ENCODE measurements at regions not wholly inside any gene's neighbourhood (a gene's known extent, or its start where the extent isn't known, plus 50 kb on each side); places are given as distances from the start of the nearest gene placed in this dataset.
"Not testable (repeated sequence)": the region's sequence is repeated elsewhere in the genome, so short reads cannot be mapped to it uniquely, and the experiment has no call there.

GRCh38 chr14:89056394-89056793 lies 231.9 kb downstream of the TTC8 start:
- no peak for FAIRE-seq
- DNase-seq (ENCODE audit: low spot score in 2 of 2): no peak

- no peak for DNase-seq (ENCODE audit: low spot score in 2 of 2)
- FAIRE-seq: no peak
These were observed 234.2 kb downstream of the TTC8 start for GRCh38 chr14:89058697-89059096.

GRCh38 chr14:89060191-89060590 lies 235.7 kb downstream of the TTC8 start:
- no peak for FAIRE-seq

GRCh38 chr14:89061696-89062095 lies 237.2 kb downstream of the TTC8 start:
- DNase-seq (ENCODE audit: low spot score in 2 of 2) (no peak), FAIRE-seq (no peak)

More at GRCh38 chr14:89060191-89060590, 235.7 kb downstream of the TTC8 start:
- DNase-seq (ENCODE audit: low spot score in 2 of 2): no peak

DNA sequence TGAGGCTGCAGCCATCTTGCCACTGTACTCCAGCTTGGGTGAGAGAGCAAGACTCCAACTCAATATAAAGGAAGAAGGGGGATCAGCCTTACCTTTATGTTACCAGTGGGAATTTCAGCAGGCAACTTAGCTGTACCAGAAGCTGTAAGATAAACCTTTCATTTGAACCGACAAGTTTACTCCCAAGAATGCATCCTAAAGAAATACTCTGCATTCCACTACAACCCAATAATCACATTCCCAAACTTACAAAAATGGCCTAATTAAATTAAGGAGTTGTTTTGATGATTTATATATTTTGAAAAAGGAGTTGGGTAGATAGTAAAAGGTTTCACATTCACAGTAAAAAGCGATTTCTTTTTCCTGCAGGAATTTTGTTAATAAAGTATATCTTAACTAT lies 241.4 kb downstream of the TTC8 start:
- DNase-seq (ENCODE audit: low spot score in 2 of 2): no peak
- no peak for FAIRE-seq

GRCh38 chr14:89067293-89067972 lies 243.0 kb downstream of the TTC8 start:
- no peak for DNase-seq (ENCODE audit: low spot score in 2 of 2)

DNA sequence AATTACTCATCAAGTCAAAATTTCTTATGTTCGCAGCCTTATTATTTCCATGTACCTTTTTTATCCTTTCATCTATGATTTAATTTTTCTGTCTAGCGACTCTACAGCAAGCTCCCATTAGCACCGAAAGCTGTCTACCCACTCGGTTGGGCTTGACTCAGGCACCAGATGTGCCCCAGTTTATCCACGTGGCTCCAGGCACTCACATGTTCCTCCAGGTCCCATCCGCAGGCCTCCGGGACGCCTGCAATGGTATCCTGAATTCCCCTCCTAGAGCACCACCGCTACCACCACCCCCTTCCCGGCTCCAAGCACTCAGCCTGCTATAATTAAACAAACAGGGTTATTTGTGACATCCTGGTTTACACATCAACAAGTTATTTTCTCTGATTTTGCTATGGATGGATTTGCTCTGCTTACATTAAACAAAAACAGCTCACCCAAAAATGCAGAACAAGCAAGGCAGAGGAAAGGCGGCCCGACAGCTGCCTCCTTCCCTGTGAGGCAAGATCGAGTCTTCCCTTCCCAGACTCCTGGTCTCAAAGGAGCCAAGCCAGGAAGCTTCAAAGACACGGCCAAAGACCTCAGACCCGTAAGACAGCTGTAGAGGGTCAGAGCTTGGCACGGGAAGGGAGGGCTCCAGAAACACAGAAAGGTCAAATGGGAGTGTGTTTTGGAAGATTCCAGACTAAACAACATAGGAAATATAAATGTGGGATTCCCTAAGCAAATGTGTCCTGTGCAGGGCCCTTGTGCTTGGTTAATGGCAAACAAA lies 253.8 kb downstream of the TTC8 start:
- DNase-seq (ENCODE audit: low spot score in 2 of 2) (peak in 1 of 2 donors; percentile 9), FAIRE-seq (no peak)

More at GRCh38 chr14:89067293-89067972, 243.0 kb downstream of the TTC8 start:
- no peak for FAIRE-seq

DNA sequence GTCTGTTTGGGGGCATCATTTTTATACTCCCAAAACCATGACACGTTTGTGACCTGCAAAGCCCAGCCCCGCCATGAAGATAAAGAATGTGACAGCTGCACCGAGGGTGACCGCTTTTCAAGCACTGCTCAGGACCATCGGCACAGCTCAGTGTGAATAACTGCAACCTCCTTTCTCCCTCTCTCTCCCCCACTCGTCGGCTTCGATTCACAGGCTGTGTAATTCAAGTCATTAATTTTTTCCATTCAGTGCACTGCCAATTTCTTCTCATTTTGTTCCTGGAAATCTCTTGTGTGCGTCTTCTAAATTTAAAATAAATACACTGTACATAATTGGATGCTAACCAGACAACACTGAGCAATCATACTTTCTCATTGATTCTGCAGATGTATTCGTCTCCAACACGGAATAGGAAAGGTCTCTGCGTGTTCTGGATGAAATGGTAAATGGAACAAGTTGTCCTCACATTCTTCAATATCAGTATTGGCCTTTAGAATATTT lies 260.8 kb downstream of the TTC8 start:
- DNase-seq (ENCODE audit: low spot score in 2 of 2) (no peak), FAIRE-seq (no peak)

DNA sequence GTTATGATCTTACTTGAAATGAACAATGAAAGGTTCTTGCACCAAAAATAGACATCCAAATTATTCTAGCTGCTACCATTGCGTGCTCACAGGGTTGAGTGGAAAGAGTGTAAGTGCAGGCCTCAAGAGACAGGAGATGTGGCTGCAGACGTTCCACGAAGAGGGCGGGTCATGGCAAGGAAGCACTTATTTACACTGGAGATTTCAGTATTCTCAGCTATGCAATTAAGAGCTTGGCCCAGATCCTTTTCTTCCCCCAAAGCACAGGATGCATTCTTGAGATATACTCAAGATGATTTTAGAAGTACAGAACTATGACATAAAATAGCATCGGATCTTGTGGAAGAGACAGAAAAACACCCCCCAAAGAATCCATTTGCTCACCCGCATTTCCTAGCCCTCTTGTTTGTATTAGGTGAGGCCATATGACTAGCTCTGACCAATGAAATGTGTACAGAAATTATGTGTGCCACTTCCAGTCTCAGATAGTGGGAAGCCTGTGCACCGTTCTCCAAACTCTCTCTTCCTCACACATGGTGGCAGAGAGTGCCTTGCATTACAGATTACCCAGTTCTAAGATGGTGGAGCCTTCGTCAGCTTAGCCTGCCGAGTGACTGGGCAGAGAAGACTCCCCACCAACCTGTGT lies 261.4 kb downstream of the TTC8 start:
- DNase-seq (ENCODE audit: low spot score in 2 of 2) (no peak), FAIRE-seq (no peak)

- DNase-seq (ENCODE audit: low spot score in 2 of 2) (no peak), FAIRE-seq (no peak)
These were observed 264.1 kb downstream of the TTC8 start for GRCh38 chr14:89088530-89088929.

DNA sequence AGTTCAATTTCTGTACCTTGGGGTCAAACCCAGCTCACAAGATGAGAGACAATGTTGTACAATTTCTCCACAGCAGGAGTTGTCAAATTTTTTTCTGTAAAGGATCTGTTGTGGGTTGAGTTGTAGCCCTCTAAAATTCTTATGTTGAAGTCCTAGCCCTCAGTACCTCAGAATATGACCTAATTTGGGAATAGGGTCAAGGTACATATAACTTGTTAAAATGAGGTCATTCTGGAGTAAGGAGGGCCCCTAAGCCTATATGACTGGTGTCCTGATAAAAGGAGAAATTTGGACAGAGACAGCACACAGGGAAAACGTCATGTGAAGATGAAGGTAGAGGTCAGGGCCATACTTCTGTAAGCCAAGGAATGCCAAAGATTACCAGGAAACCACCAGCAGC lies 264.9 kb downstream of the TTC8 start:
- FAIRE-seq: no peak
- DNase-seq (ENCODE audit: low spot score in 2 of 2): no peak

DNA sequence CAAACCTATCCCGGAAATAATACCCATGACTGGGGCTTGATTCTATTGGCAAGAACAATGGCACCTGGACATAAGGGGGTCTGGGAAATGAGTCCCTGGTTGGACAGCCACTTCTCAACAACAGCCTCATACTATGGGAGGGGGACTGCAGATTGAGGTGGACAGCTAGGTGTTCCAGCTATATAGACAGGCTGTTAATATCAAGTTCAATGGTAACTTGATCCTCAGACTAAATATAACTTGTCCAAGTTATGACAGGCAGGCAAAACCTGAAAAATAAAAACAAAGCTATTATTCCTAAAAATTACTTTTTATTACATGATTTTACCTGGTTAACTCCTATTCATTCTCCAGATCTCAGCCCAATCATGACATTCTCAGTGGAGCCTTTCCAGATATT lies 267.3 kb downstream of the TTC8 start:
- FAIRE-seq (no peak), DNase-seq (ENCODE audit: low spot score in 2 of 2) (no peak)

DNA sequence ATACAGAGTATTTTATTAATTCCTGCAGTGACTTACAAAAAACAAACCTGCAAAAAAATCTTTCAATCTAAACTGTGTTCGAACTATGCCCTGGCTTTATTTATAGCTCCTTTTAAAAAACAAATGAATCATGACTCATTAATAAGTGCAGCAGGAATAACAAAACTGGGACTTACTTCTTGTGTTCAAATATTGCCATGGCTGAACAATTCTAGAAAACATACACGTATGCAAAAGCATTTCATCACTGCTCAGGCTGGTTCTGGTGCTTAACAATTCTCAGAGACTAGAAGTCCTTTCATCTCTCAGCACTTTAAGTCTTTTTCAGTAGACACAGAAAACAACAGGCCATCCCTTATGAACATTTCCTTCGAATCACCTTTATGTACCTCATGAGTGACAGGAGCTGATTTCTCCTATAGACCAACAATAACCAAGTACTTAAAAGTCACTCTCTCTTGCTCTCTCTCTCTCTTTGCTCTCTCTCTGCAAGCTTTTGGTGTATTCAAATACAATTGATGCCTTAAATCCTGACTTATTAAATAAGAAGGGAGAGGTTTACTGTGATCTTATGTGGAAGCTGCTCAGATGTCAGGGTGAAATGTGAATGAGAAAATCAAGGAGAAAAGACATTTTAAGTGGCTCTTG lies 268.8 kb downstream of the TTC8 start:
- FAIRE-seq (no peak), DNase-seq (ENCODE audit: low spot score in 2 of 2) (no peak)

DNA sequence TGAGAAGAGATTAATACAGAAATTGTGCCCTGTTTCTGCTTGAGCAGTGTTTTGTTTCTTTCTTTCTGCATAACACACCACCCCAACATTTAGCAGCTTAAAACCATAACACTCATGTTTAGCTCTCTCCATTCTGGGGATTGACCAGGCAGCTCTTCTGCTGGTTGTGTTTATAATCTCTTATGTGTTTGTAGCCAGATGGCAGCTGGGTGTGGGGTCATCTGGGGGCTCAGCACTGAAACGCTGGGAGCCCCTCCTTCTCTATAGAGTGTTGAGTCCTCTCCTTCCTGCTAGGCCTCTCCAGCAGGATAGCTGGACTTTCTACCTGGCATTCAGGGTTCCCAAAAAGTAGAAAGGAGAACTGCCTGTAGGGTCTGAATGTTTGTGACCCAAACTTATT lies 270.6 kb downstream of the TTC8 start:
- no peak for DNase-seq (ENCODE audit: low spot score in 2 of 2)
- no peak for FAIRE-seq

GRCh38 chr14:89096946-89097345 lies 272.5 kb downstream of the TTC8 start:
- no peak for DNase-seq (ENCODE audit: low spot score in 2 of 2)
- no peak for FAIRE-seq

GRCh38 chr14:89098254-89098653 lies 273.8 kb downstream of the TTC8 start:
- FAIRE-seq: no peak

DNA sequence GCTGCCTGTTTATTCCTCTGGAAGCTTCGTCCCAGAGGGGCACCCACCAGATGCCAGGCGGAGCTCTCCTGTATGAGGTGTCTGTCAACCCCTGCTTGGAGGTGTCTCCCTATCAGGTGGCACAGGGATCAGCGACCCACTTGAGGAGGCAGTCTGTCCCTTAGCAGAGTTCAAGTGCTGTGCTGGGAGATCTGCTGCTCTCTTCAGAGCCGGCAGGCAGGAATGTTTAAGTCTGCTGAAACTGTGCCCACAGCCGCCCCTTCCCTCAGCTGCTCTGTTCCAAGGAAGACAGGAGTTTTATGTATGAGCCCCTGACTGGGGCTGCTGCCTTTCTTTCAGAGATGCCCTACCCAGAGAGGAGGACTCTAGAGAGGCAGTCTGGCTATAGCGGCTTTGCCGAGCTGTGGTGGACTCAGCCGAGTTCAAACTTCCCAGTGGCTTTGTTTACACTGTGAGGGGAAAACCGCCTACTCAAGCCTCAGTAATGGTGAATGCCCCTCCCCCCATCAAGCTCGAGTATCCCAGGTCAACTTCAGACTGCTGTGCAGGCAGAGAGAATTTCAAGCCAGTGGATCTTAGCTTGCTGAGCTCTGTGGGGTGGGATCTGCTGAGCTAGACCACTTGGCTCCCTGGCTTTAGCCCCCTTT lies 279.8 kb downstream of the TTC8 start:
- not testable (repeated sequence) for DNase-seq (ENCODE audit: low spot score in 2 of 2); FAIRE-seq

More at GRCh38 chr14:89098254-89098653, 273.8 kb downstream of the TTC8 start:
- no peak for DNase-seq (ENCODE audit: low spot score in 2 of 2)

DNA sequence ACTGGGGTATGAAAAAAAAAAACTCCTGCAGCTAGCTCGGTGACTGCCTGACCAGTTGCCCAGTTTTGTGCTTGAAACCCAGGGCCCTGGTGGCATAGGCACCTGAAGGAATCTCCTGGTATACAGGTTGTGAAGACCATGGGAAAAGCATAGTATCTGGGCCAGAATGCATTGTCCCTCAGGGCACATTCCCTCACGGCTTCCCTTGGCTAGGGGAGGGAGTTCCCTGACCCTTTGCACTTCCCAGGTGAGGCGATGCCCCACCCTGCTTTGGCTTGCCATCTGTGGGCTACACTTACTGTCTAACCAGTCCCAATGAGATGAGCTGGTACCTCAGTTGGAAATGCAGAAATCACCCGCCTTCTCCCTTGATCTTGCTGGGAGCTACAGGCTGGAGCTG lies 280.4 kb downstream of the TTC8 start:
- FAIRE-seq; DNase-seq (ENCODE audit: low spot score in 2 of 2): not testable (repeated sequence)

Measured in frontal cortex (tissue), 3 donors.